ENCODE measurements at regions not wholly inside any gene's neighbourhood (a gene's known extent, or its start where the extent isn't known, plus 50 kb on each side); places are given as distances from the start of the nearest gene placed in this dataset.

GRCh38 chr15:81899024-81899423 is 146.8 kb downstream of the MEX3B start:
- no peak for TF ChIP-seq CTCF (conservative IDR thresholded peaks at IDR 0.05; ENCODE audit: low read length)
- no peak for TF ChIP-seq EZH2phosphoT487 (IDR thresholded peaks at IDR 0.05; ENCODE audit: borderline replicate concordance)

Measured in Loucy (cell line).